Progenitor cell of endocrine pancreas (in vitro differentiated cells): ENCODE measurements at regions not wholly inside any gene's neighbourhood (a gene's known extent, or its start where the extent isn't known, plus 50 kb on each side); places are given as distances from the start of the nearest gene placed in this dataset.

Experiments
- DNase-seq: peaks from one replicate; pipeline ENCODE4 v3.0.0; 2021; ENCODE audit warnings: low spot score; ENCODE audit not compliant: unreplicated experiment
- H3K27ac Mint-ChIP-seq: 2 replicates; pipeline ENCODE4 v1.8.0; 2021; ENCODE audit warnings: mild to moderate bottlenecking, moderate library complexity, mixed read lengths
- H3K27me3 Mint-ChIP-seq: 2 replicates; pipeline ENCODE4 v1.8.0; 2021; ENCODE audit warnings: mixed read lengths
- H3K36me3 Mint-ChIP-seq: 2 replicates; pipeline ENCODE4 v1.8.0; 2022; ENCODE audit warnings: mixed read lengths; ENCODE audit not compliant: insufficient read depth
- H3K4me1 Mint-ChIP-seq: 2 replicates; pipeline ENCODE4 v1.8.0; 2021; ENCODE audit warnings: low read depth, mixed read lengths
- H3K4me3 Mint-ChIP-seq: 2 replicates; pipeline ENCODE4 v1.8.0; 2021; ENCODE audit warnings: low read depth, mild to moderate bottlenecking, moderate library complexity, mixed read lengths
- H3K9me3 Mint-ChIP-seq: 2 replicates; pipeline ENCODE4 v1.8.0; 2021; ENCODE audit warnings: low read depth, mixed read lengths
- TF ChIP-seq, protein P1 (sequence below): fragments of 200-600 bp; sonication (generic); IDR thresholded peaks from one replicate; pipeline ENCODE4 v1.5.0; 2021; ENCODE audit warnings: antibody characterized with exemption, mild to moderate bottlenecking; ENCODE audit not compliant: unreplicated experiment

DNA sequence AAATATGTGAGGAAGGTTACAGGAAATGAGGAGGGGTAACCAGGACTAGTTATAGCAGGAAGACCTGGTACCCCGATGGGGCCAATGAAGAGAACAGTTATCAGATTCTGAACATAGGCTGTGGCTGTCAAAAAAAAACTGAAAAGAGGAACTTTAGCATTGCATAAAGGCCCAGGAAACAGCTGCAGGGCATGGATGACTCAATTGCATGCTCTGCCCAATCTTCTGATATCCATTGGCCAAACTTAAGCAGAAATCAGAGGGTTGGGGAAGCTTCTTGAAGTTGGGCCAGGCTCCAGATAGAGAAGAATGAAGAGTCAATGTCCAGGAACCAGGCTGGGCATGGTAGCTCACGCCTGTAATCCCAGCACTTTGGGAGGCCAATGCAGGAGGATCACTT, 1222.4 kb upstream of the PRKX start:
- DNase-seq: no peak
- H3K36me3 Mint-ChIP-seq: no peaks in the 10 kb centered on the region
- H3K27me3 Mint-ChIP-seq: no peaks in the 10 kb centered on the region
- TF ChIP-seq, protein P1, sequence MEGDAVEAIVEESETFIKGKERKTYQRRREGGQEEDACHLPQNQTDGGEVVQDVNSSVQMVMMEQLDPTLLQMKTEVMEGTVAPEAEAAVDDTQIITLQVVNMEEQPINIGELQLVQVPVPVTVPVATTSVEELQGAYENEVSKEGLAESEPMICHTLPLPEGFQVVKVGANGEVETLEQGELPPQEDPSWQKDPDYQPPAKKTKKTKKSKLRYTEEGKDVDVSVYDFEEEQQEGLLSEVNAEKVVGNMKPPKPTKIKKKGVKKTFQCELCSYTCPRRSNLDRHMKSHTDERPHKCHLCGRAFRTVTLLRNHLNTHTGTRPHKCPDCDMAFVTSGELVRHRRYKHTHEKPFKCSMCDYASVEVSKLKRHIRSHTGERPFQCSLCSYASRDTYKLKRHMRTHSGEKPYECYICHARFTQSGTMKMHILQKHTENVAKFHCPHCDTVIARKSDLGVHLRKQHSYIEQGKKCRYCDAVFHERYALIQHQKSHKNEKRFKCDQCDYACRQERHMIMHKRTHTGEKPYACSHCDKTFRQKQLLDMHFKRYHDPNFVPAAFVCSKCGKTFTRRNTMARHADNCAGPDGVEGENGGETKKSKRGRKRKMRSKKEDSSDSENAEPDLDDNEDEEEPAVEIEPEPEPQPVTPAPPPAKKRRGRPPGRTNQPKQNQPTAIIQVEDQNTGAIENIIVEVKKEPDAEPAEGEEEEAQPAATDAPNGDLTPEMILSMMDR: no peak
- no peaks in the 10 kb centered on the region for H3K9me3 Mint-ChIP-seq
- H3K4me3 Mint-ChIP-seq: no peak overlapping the region
- H3K27ac Mint-ChIP-seq: no peak overlapping the region
- peaks cover 7% of the 10 kb centered on the region for H3K4me1 Mint-ChIP-seq

DNA sequence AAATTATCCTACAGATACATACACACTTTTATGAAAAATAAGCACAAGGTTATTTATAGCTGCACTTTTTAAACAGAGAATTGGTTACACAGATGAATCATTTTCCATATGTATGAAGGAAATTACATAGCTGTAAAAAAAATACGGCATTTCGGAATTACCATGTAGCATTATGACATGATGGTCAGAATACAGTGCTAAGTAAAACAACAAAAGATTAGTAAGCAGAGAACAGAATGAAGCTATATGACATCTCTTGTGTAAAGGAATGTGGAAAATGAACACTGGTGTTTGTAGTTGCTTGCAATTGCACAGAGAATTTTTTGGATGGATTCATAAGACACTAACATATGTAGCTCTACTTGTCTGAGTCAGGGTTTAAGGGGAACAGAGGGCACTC, 1222.0 kb upstream of the PRKX start:
- Mint-ChIP-seq H3K9me3 (no peaks in the 10 kb centered on the region), H3K4me3 (no peak overlapping the region), H3K27ac (no peak overlapping the region), H3K36me3 (no peaks in the 10 kb centered on the region), H3K4me1 (peaks cover 7% of the 10 kb centered on the region), H3K27me3 (no peaks in the 10 kb centered on the region)
- TF ChIP-seq, protein P1: no peak
- DNase-seq: no peak

DNA sequence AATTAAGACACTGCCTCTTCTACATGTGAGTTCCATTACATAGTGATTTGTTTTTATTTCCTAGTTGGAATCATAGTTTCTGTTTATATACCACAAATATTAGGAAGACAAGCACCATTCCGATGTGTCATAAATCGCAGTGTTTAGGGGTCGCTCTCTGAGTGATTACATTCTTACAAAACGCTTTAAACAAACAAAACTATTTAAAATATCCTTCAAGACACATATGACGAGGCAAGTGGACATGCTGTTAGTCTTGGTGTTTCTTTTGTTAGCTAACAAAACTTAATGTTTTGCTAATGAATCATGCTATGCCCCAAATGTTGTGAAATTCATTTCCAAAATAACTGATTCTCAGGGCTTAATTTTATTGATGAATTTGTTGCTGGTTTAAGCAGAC, 1219.3 kb upstream of the PRKX start:
- H3K27ac Mint-ChIP-seq: no peak overlapping the region
- H3K9me3 Mint-ChIP-seq: no peaks in the 10 kb centered on the region
- no peaks in the 10 kb centered on the region for H3K4me1 Mint-ChIP-seq
- H3K36me3 Mint-ChIP-seq: no peaks in the 10 kb centered on the region
- TF ChIP-seq, protein P1: no peak
- H3K27me3 Mint-ChIP-seq: no peaks in the 10 kb centered on the region
- no peak overlapping the region for H3K4me3 Mint-ChIP-seq
- no peak for DNase-seq

DNA sequence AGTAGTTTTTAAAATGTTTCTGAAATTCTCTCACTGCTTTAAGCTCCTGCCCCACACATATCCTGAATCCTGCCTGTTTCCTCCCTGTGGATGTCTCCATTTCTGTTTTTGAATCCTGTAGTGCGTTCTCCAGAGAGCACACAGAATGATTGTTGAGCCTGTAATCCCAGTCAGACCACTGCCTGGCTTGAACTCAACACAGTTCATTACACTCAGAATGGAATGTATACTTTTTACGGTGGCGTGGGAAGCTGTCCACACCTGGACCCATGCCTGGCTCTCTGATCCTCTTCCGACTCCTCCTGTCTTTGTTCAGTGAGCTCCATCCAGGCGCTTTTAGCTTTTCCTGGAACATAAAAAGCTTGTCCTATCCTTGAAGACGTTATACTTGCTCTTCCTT, 1217.0 kb upstream of the PRKX start:
- no peak overlapping the region for H3K4me3 Mint-ChIP-seq
- H3K27me3 Mint-ChIP-seq: no peaks in the 10 kb centered on the region
- no peak for DNase-seq
- no peak overlapping the region for H3K27ac Mint-ChIP-seq
- TF ChIP-seq, protein P1: no peak
- no peaks in the 10 kb centered on the region for H3K4me1 Mint-ChIP-seq
- H3K9me3 Mint-ChIP-seq: no peaks in the 10 kb centered on the region
- H3K36me3 Mint-ChIP-seq: no peaks in the 10 kb centered on the region

DNA sequence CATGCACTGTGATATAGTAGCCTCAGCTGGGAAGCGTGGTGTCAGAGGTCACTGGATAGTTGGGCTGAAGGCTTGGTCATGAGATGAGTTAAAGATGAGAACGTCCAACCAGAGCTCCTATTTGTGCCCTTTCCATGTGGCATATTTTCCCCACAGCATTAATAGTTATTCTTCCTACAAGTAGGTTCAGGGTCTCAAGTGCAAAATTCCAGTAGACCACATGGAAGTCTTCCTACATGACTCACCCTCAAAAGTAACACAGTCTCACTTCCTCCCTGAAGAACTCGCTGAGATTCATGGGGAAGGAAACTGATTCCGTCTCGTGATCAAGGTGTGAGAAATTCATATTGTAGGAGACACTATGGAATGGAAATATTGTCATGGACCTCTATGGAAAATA, 1212.5 kb upstream of the PRKX start:
- no peak for DNase-seq
- Mint-ChIP-seq H3K27ac (no peak overlapping the region), H3K9me3 (no peaks in the 10 kb centered on the region), H3K4me1 (no peaks in the 10 kb centered on the region), H3K36me3 (no peaks in the 10 kb centered on the region), H3K4me3 (no peak overlapping the region), H3K27me3 (no peaks in the 10 kb centered on the region)
- TF ChIP-seq, protein P1: no peak
